ENCODE measurements at regions not wholly inside any gene's neighbourhood (a gene's known extent, or its start where the extent isn't known, plus 50 kb on each side); places are given as distances from the start of the nearest gene placed in this dataset.

DNA sequence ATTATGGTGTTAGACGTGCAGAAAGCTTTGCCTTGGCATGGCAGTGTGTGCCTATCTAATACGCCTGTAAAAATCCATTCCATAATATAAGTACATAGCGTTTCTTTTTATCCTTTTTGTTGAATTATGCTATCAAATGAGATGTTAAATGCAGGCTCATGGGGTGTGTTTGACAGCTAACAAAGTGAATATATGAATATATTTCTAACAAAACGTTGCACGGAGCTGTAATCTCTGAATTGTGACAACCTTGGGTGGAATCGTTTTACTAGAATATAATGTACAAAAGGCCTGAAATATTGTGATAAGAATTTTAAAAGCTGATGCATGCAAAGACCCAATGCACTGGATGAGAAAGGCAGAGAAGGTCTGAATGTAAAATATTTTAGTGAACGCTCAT, 763.7 kb upstream of the TMEM132C start:
- TF ChIP-seq, protein P1, sequence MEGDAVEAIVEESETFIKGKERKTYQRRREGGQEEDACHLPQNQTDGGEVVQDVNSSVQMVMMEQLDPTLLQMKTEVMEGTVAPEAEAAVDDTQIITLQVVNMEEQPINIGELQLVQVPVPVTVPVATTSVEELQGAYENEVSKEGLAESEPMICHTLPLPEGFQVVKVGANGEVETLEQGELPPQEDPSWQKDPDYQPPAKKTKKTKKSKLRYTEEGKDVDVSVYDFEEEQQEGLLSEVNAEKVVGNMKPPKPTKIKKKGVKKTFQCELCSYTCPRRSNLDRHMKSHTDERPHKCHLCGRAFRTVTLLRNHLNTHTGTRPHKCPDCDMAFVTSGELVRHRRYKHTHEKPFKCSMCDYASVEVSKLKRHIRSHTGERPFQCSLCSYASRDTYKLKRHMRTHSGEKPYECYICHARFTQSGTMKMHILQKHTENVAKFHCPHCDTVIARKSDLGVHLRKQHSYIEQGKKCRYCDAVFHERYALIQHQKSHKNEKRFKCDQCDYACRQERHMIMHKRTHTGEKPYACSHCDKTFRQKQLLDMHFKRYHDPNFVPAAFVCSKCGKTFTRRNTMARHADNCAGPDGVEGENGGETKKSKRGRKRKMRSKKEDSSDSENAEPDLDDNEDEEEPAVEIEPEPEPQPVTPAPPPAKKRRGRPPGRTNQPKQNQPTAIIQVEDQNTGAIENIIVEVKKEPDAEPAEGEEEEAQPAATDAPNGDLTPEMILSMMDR (IDR thresholded peaks at IDR 0.05; ENCODE audit: insufficient read depth, low read length, poor library complexity, severe bottlenecking): no peak
- no peak for TF ChIP-seq EZH2phosphoT487 (conservative IDR thresholded peaks at IDR 0.05; ENCODE audit: low read length)
